Keratinocyte (primary cell): ENCODE measurements at regions not wholly inside any gene's neighbourhood (a gene's known extent, or its start where the extent isn't known, plus 50 kb on each side); places are given as distances from the start of the nearest gene placed in this dataset.
"Not testable (repeated sequence)": the region's sequence is repeated elsewhere in the genome, so short reads cannot be mapped to it uniquely, and the experiment has no call there.

Experiments used
- DNase-seq: peaks from one replicate; pipeline ENCODE4 v3.0.0-alpha.2; 2011; ENCODE audit warnings: low read depth, missing footprints, low spot score
- FAIRE-seq: peaks from 2 replicates; lab custom pipeline; 2011; peaks lifted over from hg19 to GRCh38; lab: Jason Lieb, UNC
- H2AFZ ChIP-seq: 2 replicates; pipeline ENCODE4 v1.6.0; 2012; ENCODE audit warnings: low read length, control low read depth, inconsistent platforms; ENCODE audit not compliant: control insufficient read depth
- H3K27ac ChIP-seq: 2 replicates; pipeline ENCODE4 v1.5.1; 2011; ENCODE audit warnings: low read length; ENCODE audit not compliant: control insufficient read depth, insufficient read depth
- H3K27me3 ChIP-seq: 3 replicates; pipeline ENCODE4 v1.6.0; 2011; ENCODE audit warnings: low read length; ENCODE audit not compliant: control insufficient read depth, insufficient read depth; ENCODE audit errors: extremely low read depth
- H3K36me3 ChIP-seq, 2 experiments: 2 replicates in 1 of 2; 3 replicates in 1 of 2; pipeline ENCODE4 v1.5.1; 2011; ENCODE audit warnings: low read length in 2 of 2, mild to moderate bottlenecking in 1 of 2; ENCODE audit not compliant: control insufficient read depth in 2 of 2, insufficient read depth in 2 of 2; ENCODE audit errors: extremely low read depth in 1 of 2
- H3K4me1 ChIP-seq: 3 replicates; pipeline ENCODE4 v1.5.1; 2011; ENCODE audit warnings: low read length; ENCODE audit not compliant: control insufficient read depth, insufficient read depth; ENCODE audit errors: extremely low read depth
- H3K4me2 ChIP-seq: 3 replicates; pipeline ENCODE4 v1.6.0; 2011; ENCODE audit warnings: low read depth, low read length; ENCODE audit not compliant: control insufficient read depth, insufficient read depth; ENCODE audit errors: extremely low read depth
- H3K4me3 ChIP-seq, 3 experiments: fragments of 200-600 bp in 1 of 3; sonication (generic) in 1 of 3; 2 replicates in 2 of 3; 3 replicates in 1 of 3; pipeline ENCODE4 v1.5.1; 2011 to 2016; ENCODE audit warnings: low read length in 3 of 3, mild to moderate bottlenecking in 3 of 3, control low read depth in 2 of 3, inconsistent platforms in 1 of 3, low read depth in 1 of 3, mixed read lengths in 1 of 3, mixed run types in 1 of 3, moderate library complexity in 1 of 3; ENCODE audit not compliant: control insufficient read depth in 2 of 3, insufficient read depth in 2 of 3; ENCODE audit errors: extremely low read depth in 1 of 3
- H3K79me2 ChIP-seq: 2 replicates; pipeline ENCODE4 v1.6.0; 2012; ENCODE audit warnings: low read length; ENCODE audit not compliant: control insufficient read depth, insufficient read depth
- H3K9ac ChIP-seq: 3 replicates; pipeline ENCODE4 v1.6.0; 2011; ENCODE audit warnings: low read length; ENCODE audit not compliant: control insufficient read depth, insufficient read depth; ENCODE audit errors: extremely low read depth
- H3K9me1 ChIP-seq: 3 replicates; pipeline ENCODE4 v1.6.0; 2011; ENCODE audit warnings: low read length; ENCODE audit not compliant: control insufficient read depth, insufficient read depth; ENCODE audit errors: extremely low read depth
- H3K9me3 ChIP-seq: 2 replicates; pipeline ENCODE4 v1.5.1; 2012; ENCODE audit warnings: low read depth, low read length; ENCODE audit not compliant: control insufficient read depth
- H4K20me1 ChIP-seq: 3 replicates; pipeline ENCODE4 v1.6.0; 2011; ENCODE audit warnings: low read length; ENCODE audit not compliant: control insufficient read depth, insufficient read depth; ENCODE audit errors: extremely low read depth
- EZH2 ChIP-seq: IDR thresholded peaks from one replicate; pipeline ENCODE4 v1.6.1; 2012; ENCODE audit warnings: inconsistent platforms, mild to moderate bottlenecking, low read length, moderate library complexity
- dilution Hi-C: fragments of 300-500 bp; cut with MboI; formaldehyde crosslinking; loops from one replicate; pipeline ENCODE4 v1.7.0; 2020; ENCODE audit warnings: low sequenced_read_pairs; ENCODE audit not compliant: extremely low pct_ligation_motif_present
- TF ChIP-seq, protein P1 (sequence below), 3 experiments: IDR thresholded peaks in 1 of 3; conservative IDR thresholded peaks in 1 of 3; optimal IDR thresholded peaks in 1 of 3; 2 replicates in 2 of 3; 3 replicates in 1 of 3; pipeline versions ENCODE3 to v1.5.1; 2011; ENCODE audit warnings: low read length in 3 of 3, mild to moderate bottlenecking in 3 of 3, moderate library complexity in 2 of 3, control low read depth in 1 of 3, inconsistent platforms in 1 of 3; ENCODE audit not compliant: insufficient read depth in 2 of 3; ENCODE audit errors: extremely low read depth in 1 of 3

DNA sequence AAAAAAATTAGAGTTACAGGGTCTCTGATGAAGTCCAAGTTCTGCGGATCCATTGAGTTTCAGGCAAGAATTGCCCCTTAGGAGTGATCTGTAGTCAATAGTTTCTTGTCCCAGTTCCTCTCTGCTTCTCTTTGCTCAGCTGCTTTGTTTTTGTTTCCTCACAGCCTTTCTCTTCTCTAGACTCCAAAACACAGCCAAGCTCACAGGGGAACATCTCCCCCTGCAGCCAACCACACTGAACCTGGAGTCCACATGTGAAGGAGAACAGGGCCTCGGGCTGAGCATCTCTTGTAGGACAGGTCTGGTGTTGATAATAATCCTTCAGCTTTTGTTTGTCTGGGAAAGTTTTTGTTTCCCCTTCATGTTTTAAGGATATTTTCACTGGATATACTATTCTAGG, 202.6 kb upstream of the ATP10A start:
- no peak overlapping the region for H3K27ac ChIP-seq
- no peak overlapping the region for H2AFZ ChIP-seq
- H3K4me2 ChIP-seq, result no peak overlapping the region
- H3K79me2 ChIP-seq, result no peaks in the 10 kb centered on the region
- H4K20me1 ChIP-seq, result no peaks in the 10 kb centered on the region
- no peaks in the 10 kb centered on the region for H3K9me3 ChIP-seq
- H3K36me3 ChIP-seq, result no peaks in the 10 kb centered on the region
- no peak for DNase-seq
- H3K9me1 ChIP-seq, result no peaks in the 10 kb centered on the region
- no peaks in the 10 kb centered on the region for H3K27me3 ChIP-seq
- H3K9ac ChIP-seq, result no peak overlapping the region
- H3K4me3 ChIP-seq, result no peak overlapping the region
- H3K4me1 ChIP-seq, result no peaks in the 10 kb centered on the region
- FAIRE-seq, result no peak
- TF ChIP-seq, protein P1, sequence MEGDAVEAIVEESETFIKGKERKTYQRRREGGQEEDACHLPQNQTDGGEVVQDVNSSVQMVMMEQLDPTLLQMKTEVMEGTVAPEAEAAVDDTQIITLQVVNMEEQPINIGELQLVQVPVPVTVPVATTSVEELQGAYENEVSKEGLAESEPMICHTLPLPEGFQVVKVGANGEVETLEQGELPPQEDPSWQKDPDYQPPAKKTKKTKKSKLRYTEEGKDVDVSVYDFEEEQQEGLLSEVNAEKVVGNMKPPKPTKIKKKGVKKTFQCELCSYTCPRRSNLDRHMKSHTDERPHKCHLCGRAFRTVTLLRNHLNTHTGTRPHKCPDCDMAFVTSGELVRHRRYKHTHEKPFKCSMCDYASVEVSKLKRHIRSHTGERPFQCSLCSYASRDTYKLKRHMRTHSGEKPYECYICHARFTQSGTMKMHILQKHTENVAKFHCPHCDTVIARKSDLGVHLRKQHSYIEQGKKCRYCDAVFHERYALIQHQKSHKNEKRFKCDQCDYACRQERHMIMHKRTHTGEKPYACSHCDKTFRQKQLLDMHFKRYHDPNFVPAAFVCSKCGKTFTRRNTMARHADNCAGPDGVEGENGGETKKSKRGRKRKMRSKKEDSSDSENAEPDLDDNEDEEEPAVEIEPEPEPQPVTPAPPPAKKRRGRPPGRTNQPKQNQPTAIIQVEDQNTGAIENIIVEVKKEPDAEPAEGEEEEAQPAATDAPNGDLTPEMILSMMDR (optimal IDR thresholded peaks at IDR 0.05 in 1 of 3, IDR thresholded peaks at IDR 0.05 in 1 of 3, conservative IDR thresholded peaks at IDR 0.05 in 1 of 3; ENCODE audit: extremely low read depth in 1 of 3, insufficient read depth in 2 of 3, low read length in 3 of 3), result no peak
- no peak for TF ChIP-seq EZH2
- dilution Hi-C loops, result no loop called here

DNA sequence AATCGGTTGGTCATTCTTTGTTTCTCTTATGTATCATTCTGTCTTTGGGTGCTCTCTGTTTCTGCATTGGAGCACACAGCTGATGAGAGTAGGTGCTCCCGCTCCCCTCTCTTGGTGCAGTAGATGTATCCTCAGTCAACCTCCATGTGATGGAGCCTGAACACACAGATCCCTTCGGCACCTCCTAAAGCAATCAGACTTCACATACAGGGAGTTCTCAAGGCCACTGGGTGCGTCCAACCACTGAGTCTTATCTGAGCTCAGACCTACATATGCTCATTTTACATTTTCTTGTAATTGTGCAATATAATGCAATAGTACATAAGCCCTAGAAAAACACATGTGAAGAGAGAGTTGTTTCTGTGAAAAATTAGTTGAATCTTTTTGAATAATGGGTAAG, 198.1 kb upstream of the ATP10A start:
- Histone ChIP-seq H2AFZ (no peak overlapping the region), H3K4me3 (no peak overlapping the region), H3K27ac (no peak overlapping the region), H3K36me3 (no peaks in the 10 kb centered on the region), H3K4me2 (no peak overlapping the region), H3K27me3 (no peaks in the 10 kb centered on the region), H3K4me1 (no peaks in the 10 kb centered on the region), H3K9me3 (peaks cover under 1% of the 10 kb centered on the region), H3K9ac (no peak overlapping the region), H3K79me2 (no peaks in the 10 kb centered on the region), H4K20me1 (no peaks in the 10 kb centered on the region), H3K9me1 (no peaks in the 10 kb centered on the region)
- FAIRE-seq (no peak), DNase-seq (no peak)
- dilution Hi-C loops, result no loop called here
- TF ChIP-seq, protein P1 (optimal IDR thresholded peaks at IDR 0.05 in 1 of 3, IDR thresholded peaks at IDR 0.05 in 1 of 3, conservative IDR thresholded peaks at IDR 0.05 in 1 of 3; ENCODE audit: extremely low read depth in 1 of 3, insufficient read depth in 2 of 3, low read length in 3 of 3), result no peak
- TF ChIP-seq EZH2, result no peak

DNA sequence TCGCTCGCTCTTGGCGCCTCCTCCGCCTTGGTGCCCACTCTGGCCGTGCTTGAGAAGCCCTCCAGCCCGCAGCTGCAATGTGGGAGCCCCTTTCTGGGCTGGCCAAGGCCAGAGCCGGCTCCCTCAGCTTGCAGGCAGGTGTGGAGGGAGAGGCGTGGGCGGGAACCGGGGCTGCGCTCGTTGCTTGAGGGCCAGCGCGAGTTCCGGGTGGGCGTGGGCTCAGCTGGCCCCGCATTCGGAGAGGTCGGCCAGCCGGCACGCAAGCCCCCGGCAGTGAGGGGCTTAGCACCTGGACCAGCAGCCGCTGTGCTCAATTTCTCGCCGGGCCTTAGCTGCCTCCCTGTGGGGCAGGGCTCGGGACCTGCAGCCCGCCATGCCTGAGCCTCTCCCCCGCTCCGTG, 193.6 kb upstream of the ATP10A start:
- H3K27me3 ChIP-seq, H3K36me3 ChIP-seq, H2AFZ ChIP-seq, DNase-seq, H3K9me1 ChIP-seq, H3K4me2 ChIP-seq, FAIRE-seq, H3K9me3 ChIP-seq, dilution Hi-C loops, H3K27ac ChIP-seq, H3K9ac ChIP-seq, H4K20me1 ChIP-seq, H3K4me3 ChIP-seq, H3K79me2 ChIP-seq, H3K4me1 ChIP-seq: not testable (repeated sequence)
